GM12875 (cell line): ENCODE measurements at regions not wholly inside any gene's neighbourhood (a gene's known extent, or its start where the extent isn't known, plus 50 kb on each side); places are given as distances from the start of the nearest gene placed in this dataset.

ENCODE experiments used
- H3K4me3 ChIP-seq: one replicate; pipeline ENCODE4 v1.5.1; 2011; ENCODE audit warnings: low read depth, low read length, control low read depth
- CTCF ChIP-seq: IDR thresholded peaks from 2 replicates; pipeline ENCODE4 v1.5.1; 2011; ENCODE audit warnings: low read depth, mild to moderate bottlenecking, control low read depth, inconsistent platforms, low read length, moderate library complexity, borderline replicate concordance; ENCODE audit not compliant: insufficient read depth

GRCh38 chr14:98433436-98433835 is 838.6 kb downstream of the BCL11B start:
- H3K4me3 ChIP-seq = no peak overlapping the region
- TF ChIP-seq CTCF = no peak

- H3K4me3 ChIP-seq = no peak overlapping the region
- no peak for TF ChIP-seq CTCF
These were observed 834.9 kb downstream of the BCL11B start for GRCh38 chr14:98437113-98437512.

- H3K4me3 ChIP-seq = no peak overlapping the region
- no peak for TF ChIP-seq CTCF
These were observed 827.9 kb downstream of the BCL11B start for GRCh38 chr14:98444077-98444476.

GRCh38 chr14:98445718-98446117 is 826.3 kb downstream of the BCL11B start:
- no peak overlapping the region for H3K4me3 ChIP-seq
- no peak for TF ChIP-seq CTCF

GRCh38 chr14:98446508-98446907 is 825.5 kb downstream of the BCL11B start:
- no peak for TF ChIP-seq CTCF
- no peak overlapping the region for H3K4me3 ChIP-seq

GRCh38 chr14:98456231-98456630 is 815.8 kb downstream of the BCL11B start:
- TF ChIP-seq CTCF = no peak
- no peak overlapping the region for H3K4me3 ChIP-seq

- TF ChIP-seq CTCF = no peak
- no peak overlapping the region for H3K4me3 ChIP-seq
These were observed 813.3 kb downstream of the BCL11B start for GRCh38 chr14:98458702-98459101.
